ENCODE measurements at regions not wholly inside any gene's neighbourhood (a gene's known extent, or its start where the extent isn't known, plus 50 kb on each side); places are given as distances from the start of the nearest gene placed in this dataset.
A peak's percentile ranks its signal among the peaks of the same experiment; 100 is the strongest.

DNA sequence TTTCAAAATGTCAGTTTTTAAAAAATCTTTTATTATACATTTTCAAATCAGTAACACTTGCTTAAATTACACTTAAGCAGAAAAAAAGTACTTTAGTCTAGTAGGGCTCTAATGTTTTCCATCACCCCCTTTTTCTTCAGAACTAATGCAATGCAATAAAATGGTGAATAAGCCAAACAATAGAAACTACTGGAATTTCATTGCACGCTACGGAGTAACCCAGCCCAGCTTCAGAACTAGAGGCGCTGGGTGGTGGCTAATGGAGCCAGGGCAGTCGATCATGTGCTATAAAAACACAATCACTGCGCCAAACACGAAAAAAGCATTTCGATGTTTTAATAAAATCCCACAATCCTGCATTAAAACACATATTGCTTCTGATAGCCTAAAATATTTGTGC lies 59.9 kb upstream of the ODAD2 start:
- DNase-seq = no peak

- DNase-seq = peak in 3 of 4 experiments; percentile 2 to 43 (median 31)
These were observed 55.5 kb upstream of the ODAD2 start for GRCh38 chr10:28054228-28054860.

DNA sequence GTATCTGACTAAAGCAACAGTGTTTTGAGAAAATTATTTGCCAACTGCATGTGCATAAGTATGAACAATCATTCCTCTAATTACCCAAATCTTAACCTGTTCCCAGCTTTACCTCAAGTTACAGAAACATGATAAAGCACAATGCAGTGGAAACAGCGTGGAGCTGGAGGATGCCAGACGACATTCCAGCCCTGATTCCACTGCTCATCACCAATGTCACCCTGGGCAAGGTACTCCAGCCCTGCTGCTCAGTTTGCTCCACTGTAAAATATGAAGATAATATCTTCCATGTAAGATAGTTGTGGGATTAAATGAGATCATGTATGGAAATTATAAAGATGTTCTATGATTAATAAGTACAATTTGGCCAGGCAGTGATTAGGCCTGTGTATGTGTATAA lies 50.4 kb upstream of the ODAD2 start:
- no peak for DNase-seq

All from suppressor macrophage (primary cell).